Ectodermal cell (in vitro differentiated cells): ENCODE measurements at regions not wholly inside any gene's neighbourhood (a gene's known extent, or its start where the extent isn't known, plus 50 kb on each side); places are given as distances from the start of the nearest gene placed in this dataset.

Source experiments
- H3K27ac ChIP-seq: 2 replicates; pipeline ENCODE4 v1.7.0; 2013; ENCODE audit warnings: mild to moderate bottlenecking, low read depth, low read length; ENCODE audit not compliant: insufficient read depth, poor library complexity, severe bottlenecking
- H3K27me3 ChIP-seq: 2 replicates; pipeline ENCODE4 v1.7.0; 2013; ENCODE audit warnings: mild to moderate bottlenecking, low read length; ENCODE audit not compliant: insufficient read depth, control insufficient read depth, poor library complexity, severe bottlenecking
- H3K36me3 ChIP-seq: one replicate; pipeline ENCODE4 v1.7.0; 2013; ENCODE audit warnings: low read length; ENCODE audit not compliant: control insufficient read depth, insufficient read depth
- H3K4me1 ChIP-seq: one replicate; pipeline ENCODE4 v1.7.0; 2013; ENCODE audit warnings: low read length; ENCODE audit not compliant: control insufficient read depth, insufficient read depth
- H3K4me3 ChIP-seq: 2 replicates; pipeline ENCODE4 v1.7.0; 2013; ENCODE audit warnings: low read depth, low read length, control low read depth; ENCODE audit not compliant: insufficient read depth
- H3K9me3 ChIP-seq: 2 replicates; pipeline ENCODE4 v1.7.0; 2013; ENCODE audit warnings: mild to moderate bottlenecking, low read length, moderate library complexity; ENCODE audit not compliant: control insufficient read depth
- WGBS, 2 experiments: methylation state at CpG; one replicate each; pipeline ENCODE4 v1.1.7; 2013; ENCODE audit warnings: missing lambda C conversion rate in 2 of 2; 5-methylcytosine and 5-hydroxymethylcytosine counted together

- 89 to 100% methylated on average over 1 of the region's 1 CpG for WGBS, 2 experiments
- peaks cover 5% of the 10 kb centered on the region for H3K4me1 ChIP-seq
- H3K27ac ChIP-seq: no peak overlapping the region
- no peaks in the 10 kb centered on the region for H3K36me3 ChIP-seq
- no peak overlapping the region for H3K4me3 ChIP-seq
- H3K9me3 ChIP-seq: no peaks in the 10 kb centered on the region
- H3K27me3 ChIP-seq: no peaks in the 10 kb centered on the region
Observed at GRCh38 chr4:100852326-100852725, 334.5 kb upstream of the EMCN start.

- no peaks in the 10 kb centered on the region for H3K9me3 ChIP-seq
- 71 to 75% methylated on average over 3 of the region's 3 CpGs for WGBS, 2 experiments
- no peak overlapping the region for H3K4me3 ChIP-seq
- no peaks in the 10 kb centered on the region for H3K27me3 ChIP-seq
- peaks cover 5% of the 10 kb centered on the region for H3K4me1 ChIP-seq
- no peak overlapping the region for H3K27ac ChIP-seq
- H3K36me3 ChIP-seq: no peaks in the 10 kb centered on the region
Observed at GRCh38 chr4:100849319-100849718, 331.5 kb upstream of the EMCN start.

GRCh38 chr4:100848841-100849240 lies 331.0 kb upstream of the EMCN start:
- WGBS, 2 experiments: 89 to 97% methylated on average over 2 of the region's 2 CpGs
- peaks cover 5% of the 10 kb centered on the region for H3K4me1 ChIP-seq
- H3K9me3 ChIP-seq: no peaks in the 10 kb centered on the region
- H3K27me3 ChIP-seq: no peaks in the 10 kb centered on the region
- no peaks in the 10 kb centered on the region for H3K36me3 ChIP-seq
- no peak overlapping the region for H3K4me3 ChIP-seq
- H3K27ac ChIP-seq: no peak overlapping the region

GRCh38 chr4:100843910-100844309 lies 326.1 kb upstream of the EMCN start:
- no peaks in the 10 kb centered on the region for H3K4me1 ChIP-seq
- no peak overlapping the region for H3K4me3 ChIP-seq
- H3K27me3 ChIP-seq: no peaks in the 10 kb centered on the region
- H3K36me3 ChIP-seq: no peaks in the 10 kb centered on the region
- no peak overlapping the region for H3K27ac ChIP-seq
- no peaks in the 10 kb centered on the region for H3K9me3 ChIP-seq

GRCh38 chr4:100842856-100843255 lies 325.0 kb upstream of the EMCN start:
- Histone ChIP-seq H3K27ac (no peak overlapping the region), H3K4me1 (no peaks in the 10 kb centered on the region), H3K27me3 (no peaks in the 10 kb centered on the region), H3K4me3 (no peak overlapping the region), H3K9me3 (no peaks in the 10 kb centered on the region), H3K36me3 (no peaks in the 10 kb centered on the region)
- no CpG with 5 or more reads among the region's 1 CpG for WGBS, 2 experiments

- H3K9me3 ChIP-seq: no peaks in the 10 kb centered on the region
- no peaks in the 10 kb centered on the region for H3K36me3 ChIP-seq
- H3K27ac ChIP-seq: no peak overlapping the region
- H3K4me3 ChIP-seq: no peak overlapping the region
- H3K27me3 ChIP-seq: no peaks in the 10 kb centered on the region
- 89% methylated on average over 1 of the region's 2 CpGs; no CpG with 5 or more reads in 1 of the 2 experiments for WGBS, 2 experiments
- H3K4me1 ChIP-seq: no peaks in the 10 kb centered on the region
Observed at GRCh38 chr4:100841911-100842310, 324.1 kb upstream of the EMCN start.

- no peaks in the 10 kb centered on the region for H3K36me3 ChIP-seq
- no peaks in the 10 kb centered on the region for H3K4me1 ChIP-seq
- WGBS, 2 experiments: 93 to 94% methylated on average over 2 of the region's 2 CpGs
- no peaks in the 10 kb centered on the region for H3K27me3 ChIP-seq
- no peak overlapping the region for H3K4me3 ChIP-seq
- H3K9me3 ChIP-seq: no peaks in the 10 kb centered on the region
- H3K27ac ChIP-seq: no peak overlapping the region
Observed at GRCh38 chr4:100839712-100840111, 321.9 kb upstream of the EMCN start.

- H3K27me3 ChIP-seq: no peaks in the 10 kb centered on the region
- H3K9me3 ChIP-seq: no peaks in the 10 kb centered on the region
- no peak overlapping the region for H3K4me3 ChIP-seq
- no peak overlapping the region for H3K27ac ChIP-seq
- no peaks in the 10 kb centered on the region for H3K36me3 ChIP-seq
- H3K4me1 ChIP-seq: no peaks in the 10 kb centered on the region
- 86 to 95% methylated on average over 1 of the region's 1 CpG for WGBS, 2 experiments
Observed at GRCh38 chr4:100838286-100838685, 320.5 kb upstream of the EMCN start.

- 77 to 84% methylated on average over 1 of the region's 1 CpG for WGBS, 2 experiments
- H3K27me3 ChIP-seq: no peaks in the 10 kb centered on the region
- H3K9me3 ChIP-seq: no peaks in the 10 kb centered on the region
- H3K4me1 ChIP-seq: no peaks in the 10 kb centered on the region
- H3K4me3 ChIP-seq: no peak overlapping the region
- H3K36me3 ChIP-seq: no peaks in the 10 kb centered on the region
- no peak overlapping the region for H3K27ac ChIP-seq
Observed at GRCh38 chr4:100836929-100837328, 319.1 kb upstream of the EMCN start.

- no peaks in the 10 kb centered on the region for H3K27me3 ChIP-seq
- no peaks in the 10 kb centered on the region for H3K9me3 ChIP-seq
- H3K4me1 ChIP-seq: no peaks in the 10 kb centered on the region
- H3K36me3 ChIP-seq: no peaks in the 10 kb centered on the region
- H3K4me3 ChIP-seq: no peak overlapping the region
- H3K27ac ChIP-seq: no peak overlapping the region
Observed at GRCh38 chr4:100834616-100835015, 316.8 kb upstream of the EMCN start.

- H3K27ac ChIP-seq: no peak overlapping the region
- no peak overlapping the region for H3K4me3 ChIP-seq
- H3K9me3 ChIP-seq: no peaks in the 10 kb centered on the region
- H3K36me3 ChIP-seq: no peaks in the 10 kb centered on the region
- no peaks in the 10 kb centered on the region for H3K27me3 ChIP-seq
- H3K4me1 ChIP-seq: no peaks in the 10 kb centered on the region
- 100% methylated on average over 1 of the region's 1 CpG; no CpG with 5 or more reads in 1 of the 2 experiments for WGBS, 2 experiments
Observed at GRCh38 chr4:100833906-100834305, 316.1 kb upstream of the EMCN start.
